Epithelial cell of prostate (primary cell): ENCODE measurements at regions not wholly inside any gene's neighbourhood (a gene's known extent, or its start where the extent isn't known, plus 50 kb on each side); places are given as distances from the start of the nearest gene placed in this dataset.
"Not testable (repeated sequence)": the region's sequence is repeated elsewhere in the genome, so short reads cannot be mapped to it uniquely, and the experiment has no call there.

Experiments
- DNase-seq: peaks from one replicate; pipeline ENCODE4 v3.0.0-alpha.2; 2011; ENCODE audit warnings: low read depth, low spot score
- H3K27ac ChIP-seq: fragments of 450-650 bp; 2 replicates; pipeline ENCODE4 v1.5.1; 2017; ENCODE audit warnings: mild to moderate bottlenecking

DNA sequence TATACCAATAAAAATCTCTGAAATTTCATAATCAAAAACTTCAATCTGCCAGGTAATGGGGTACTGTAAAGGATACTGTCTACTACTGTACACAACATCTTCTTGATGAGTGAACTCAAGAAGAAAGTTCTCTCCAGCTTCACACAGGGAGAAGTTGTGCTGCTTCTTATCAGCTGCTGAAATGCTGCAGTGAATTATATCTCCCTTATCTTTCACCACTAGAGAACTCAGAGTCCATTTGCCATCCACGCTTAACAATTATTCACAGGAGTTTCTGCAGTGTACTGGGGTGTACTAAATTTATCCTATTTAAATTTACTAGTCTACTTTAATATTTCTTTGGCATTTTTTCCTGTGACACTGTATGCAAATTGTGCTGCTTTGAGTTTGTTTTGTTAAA, 384.8 kb downstream of the TFAP2B start:
- no peak for DNase-seq

DNA sequence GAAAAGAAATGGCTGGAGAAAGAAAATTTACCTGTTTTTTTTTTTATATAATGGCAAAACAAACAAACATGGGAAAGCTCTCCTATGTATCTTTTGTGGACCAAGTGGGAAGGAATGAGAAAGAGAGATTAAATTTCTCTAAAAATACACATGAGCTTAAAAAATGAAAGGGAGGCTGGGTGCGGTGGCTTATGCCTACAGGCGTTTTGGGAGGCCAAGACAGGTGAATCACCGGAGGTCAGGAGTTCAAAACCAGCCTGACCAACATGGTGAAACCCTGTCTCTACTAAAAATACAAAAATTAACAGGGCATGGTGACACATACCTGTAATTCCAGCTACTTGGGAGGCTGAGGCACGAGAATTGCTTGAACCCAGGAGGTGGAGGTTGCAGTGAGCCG, 388.0 kb downstream of the TFAP2B start:
- H3K27ac ChIP-seq, DNase-seq: not testable (repeated sequence)

More for the DNA sequence above, 384.8 kb downstream of the TFAP2B start:
- H3K27ac ChIP-seq = no peak overlapping the region

DNA sequence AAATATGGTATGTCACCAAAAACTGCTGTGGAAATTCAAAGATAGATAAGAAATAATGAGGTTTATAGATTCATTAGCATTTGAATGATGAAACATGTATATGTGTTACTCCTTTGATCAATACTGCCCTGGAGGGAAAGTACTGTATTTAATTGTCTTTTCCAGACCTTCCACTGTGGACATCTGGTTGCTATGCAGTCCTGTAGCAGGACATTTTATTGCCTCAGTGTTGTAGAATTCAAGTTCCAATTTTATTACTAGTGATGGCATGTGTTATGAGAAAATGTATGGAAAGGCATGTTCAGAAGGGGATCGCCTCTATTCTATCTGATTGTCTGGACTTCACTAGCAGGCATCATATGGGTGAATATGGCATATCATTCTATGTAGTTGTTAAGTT, 391.0 kb downstream of the TFAP2B start:
- no peak for DNase-seq
- H3K27ac ChIP-seq = no peak overlapping the region

DNA sequence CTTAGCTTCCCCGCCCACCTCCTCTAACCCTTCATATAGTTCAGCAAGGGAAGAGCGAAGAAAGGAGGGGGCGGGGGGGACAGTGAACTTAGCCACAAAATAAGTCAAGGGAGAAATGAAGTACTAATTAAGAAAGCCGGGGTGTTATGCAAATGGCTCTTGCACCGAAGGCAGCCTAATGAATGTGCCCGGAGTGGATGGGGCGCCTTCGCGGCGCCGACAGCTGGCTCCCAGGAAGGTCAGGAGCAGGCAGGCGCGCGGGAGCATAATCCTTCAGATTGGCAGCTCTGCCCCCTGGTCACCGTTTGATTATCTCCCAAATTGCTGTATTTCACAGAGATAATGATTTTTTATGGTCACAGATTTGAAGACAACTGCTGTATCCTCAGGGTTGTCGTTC, 395.1 kb downstream of the TFAP2B start:
- DNase-seq = no peak
- H3K27ac ChIP-seq = no peak overlapping the region

DNA sequence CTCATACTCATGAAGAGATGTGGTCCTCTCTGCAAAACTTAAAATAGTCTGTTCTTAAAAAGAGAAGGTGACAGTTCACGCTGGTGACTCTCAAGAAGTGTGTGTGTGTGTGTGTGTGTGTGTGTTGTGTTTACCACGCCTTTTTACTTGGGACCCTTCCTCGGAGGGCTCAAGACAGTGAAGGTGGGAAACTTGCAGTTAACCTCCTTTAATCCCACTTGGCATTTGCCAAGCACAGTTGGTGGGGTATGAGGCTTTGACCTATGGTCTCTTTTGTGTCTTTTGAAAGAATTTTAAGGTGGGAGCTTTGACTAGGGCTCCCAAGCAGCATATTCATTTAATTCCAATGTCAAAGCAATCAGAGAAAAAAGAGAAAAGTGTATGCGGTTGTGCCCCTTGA, 395.8 kb downstream of the TFAP2B start:
- no peak for DNase-seq
- H3K27ac ChIP-seq = no peak overlapping the region

DNA sequence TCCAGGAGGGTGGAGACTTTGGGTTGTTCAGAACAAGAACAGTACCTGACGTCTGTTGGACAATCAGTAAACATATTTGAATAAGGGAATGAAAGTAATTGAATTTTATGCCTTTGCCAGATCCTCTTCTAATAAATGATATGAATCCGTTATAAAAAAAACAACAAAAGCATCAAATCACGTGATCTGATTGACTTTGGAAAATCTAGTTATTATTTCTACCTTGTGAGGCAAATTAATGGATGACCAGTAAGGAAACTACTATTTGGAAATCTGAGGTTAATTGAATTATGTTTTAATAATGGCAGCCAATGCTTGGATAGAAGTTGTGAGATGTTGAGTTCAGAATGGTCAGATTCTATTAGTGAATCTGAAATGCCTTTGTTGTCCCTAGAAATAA, 399.5 kb downstream of the TFAP2B start:
- DNase-seq = no peak
- H3K27ac ChIP-seq = no peak overlapping the region

DNA sequence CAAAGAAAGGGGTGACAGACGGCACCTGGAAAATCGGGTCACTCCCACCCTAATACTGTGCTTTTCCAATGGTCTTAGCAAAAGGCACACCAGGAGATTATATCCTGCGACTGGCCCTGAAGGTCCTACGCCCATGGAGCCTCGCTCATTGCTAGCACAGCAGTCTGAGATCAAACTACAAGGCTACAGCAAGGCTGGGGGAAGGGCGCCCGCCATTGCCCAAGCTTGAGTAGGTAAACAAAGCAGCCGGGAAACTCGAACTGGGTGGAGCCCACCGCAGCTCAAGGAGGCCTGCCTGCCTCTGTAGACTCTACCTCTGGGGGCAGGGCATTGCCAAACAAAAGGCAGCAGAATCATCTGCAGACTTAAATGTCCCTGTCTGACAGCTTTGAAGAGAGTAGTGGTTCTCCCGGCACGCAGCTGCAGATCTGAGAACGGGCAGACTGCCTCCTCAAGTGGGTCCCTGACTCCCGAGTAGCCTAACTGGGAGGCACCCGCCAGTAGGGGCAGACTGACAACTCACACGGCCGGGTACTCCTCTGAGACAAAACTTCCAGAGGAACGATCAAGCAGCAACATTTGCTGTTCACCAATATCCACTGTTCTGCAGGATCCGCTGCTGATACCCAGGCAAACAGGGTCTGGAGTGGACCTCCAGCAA, 406.0 kb downstream of the TFAP2B start:
- DNase-seq = not testable (repeated sequence)

DNA sequence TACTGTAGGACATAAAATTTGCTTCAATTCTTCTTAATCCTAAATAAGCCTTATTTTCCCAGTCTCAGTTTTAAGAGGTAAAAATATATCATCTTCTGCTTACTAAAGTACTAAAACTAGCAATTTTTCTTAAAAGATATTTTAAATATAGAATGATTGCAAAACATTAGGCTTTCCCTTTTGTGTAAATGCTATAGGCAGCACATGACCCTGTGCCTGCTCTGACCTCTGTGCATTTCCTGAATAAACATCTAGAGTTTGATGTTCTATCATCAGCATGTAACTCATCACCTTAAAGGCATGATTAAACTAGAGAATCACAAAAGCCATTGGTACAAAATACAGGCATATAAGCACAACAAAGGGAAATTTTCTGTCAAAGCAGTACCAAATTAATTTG, 422.7 kb downstream of the TFAP2B start:
- no peak overlapping the region for H3K27ac ChIP-seq
- DNase-seq = no peak

More for the DNA sequence above, 406.0 kb downstream of the TFAP2B start:
- H3K27ac ChIP-seq = not testable (repeated sequence)

DNA sequence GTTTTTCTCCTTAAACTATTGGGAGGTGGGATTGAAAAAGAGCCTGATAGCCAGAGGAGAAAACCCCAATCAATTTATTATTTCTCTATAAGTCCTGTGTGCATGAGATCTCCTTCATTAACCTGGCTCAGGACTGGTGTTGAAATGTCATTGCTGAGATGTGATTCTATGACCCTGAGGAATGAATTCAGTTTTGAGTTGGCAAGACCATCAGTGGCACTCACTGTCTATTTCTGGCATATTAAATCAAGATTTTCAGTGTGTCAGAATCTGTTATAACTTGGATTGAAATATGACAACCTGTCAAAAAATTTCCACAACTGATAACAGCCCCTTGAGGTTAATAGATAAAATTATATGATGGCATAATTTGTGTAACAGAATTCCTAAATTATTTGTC, 431.1 kb downstream of the TFAP2B start:
- DNase-seq = no peak
- no peak overlapping the region for H3K27ac ChIP-seq

DNA sequence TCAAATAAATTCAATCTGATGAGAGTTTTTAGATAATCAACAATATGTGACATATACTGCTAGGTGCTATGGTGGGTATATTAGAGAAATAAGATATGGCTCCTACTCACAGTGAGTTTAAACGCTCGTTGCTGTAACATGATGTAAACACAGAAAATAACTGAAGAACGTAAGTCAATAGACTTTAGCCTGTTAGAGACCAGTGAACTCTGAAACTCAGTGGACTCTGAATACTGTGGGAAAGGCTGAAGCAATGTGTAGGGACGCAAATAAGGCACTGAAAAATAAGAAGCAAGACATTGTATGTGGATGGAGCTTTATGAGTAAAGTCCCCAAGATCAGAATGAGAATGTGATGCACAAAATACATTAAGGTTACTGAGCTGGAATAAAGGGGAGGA, 431.6 kb downstream of the TFAP2B start:
- no peak overlapping the region for H3K27ac ChIP-seq
- no peak for DNase-seq

DNA sequence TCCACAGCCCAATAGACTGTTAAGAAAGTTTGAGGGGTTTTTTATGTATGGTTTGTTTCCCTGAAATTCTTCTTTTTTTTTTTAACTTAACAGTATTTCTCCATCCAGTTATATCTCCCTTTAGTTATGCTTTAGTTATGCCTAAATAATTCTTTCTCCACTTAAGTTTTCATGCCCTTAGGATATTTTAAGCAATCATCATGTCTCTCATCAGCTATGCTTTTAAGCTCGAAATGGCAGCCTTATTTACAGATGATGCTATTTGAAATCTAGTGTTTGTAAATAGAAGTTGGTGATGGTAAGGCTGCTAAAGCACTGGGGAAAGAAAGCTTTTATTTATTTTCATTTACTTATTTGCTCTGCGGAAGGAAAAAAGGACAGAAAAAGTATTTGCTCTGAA, 439.3 kb downstream of the TFAP2B start:
- DNase-seq = no peak
- no peak overlapping the region for H3K27ac ChIP-seq

DNA sequence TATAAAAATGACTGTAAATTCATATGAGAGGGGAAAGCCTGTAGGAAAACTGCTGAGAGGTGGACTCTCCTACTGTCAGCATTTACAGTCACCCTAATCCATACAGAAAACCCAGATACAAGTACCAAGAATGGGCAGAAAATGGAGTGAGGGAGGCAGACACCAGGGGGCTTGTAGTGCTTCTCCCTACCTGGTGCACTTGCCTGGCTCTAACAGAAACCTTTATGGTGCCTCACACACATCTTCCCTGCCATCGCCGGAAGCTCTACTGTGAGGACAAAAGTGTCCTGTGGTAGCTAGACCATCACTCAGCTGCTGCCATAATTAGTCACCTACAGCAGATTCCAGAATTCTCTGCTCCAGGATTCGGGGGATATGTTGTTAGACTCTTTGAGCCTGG, 441.3 kb downstream of the TFAP2B start:
- no peak for DNase-seq
- no peak overlapping the region for H3K27ac ChIP-seq

DNA sequence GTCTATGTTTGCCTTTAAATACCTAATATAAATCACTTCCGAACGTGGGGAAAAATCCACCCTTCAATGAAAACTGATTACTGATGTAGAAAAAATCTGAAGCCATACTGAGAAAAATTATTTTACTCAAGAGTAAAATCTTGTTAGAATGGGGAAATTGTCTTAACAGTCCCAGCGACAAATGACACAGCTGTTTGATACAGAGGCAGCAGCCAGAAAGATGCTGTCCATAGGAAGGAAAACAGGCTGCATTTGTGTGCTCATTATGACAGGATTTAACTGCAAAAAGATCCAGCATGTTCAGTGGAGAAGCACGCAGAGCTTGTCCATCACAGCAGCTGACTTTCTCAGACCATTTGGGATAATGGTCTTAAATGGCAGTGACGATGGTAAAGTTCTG, 443.0 kb downstream of the TFAP2B start:
- DNase-seq = no peak

DNA sequence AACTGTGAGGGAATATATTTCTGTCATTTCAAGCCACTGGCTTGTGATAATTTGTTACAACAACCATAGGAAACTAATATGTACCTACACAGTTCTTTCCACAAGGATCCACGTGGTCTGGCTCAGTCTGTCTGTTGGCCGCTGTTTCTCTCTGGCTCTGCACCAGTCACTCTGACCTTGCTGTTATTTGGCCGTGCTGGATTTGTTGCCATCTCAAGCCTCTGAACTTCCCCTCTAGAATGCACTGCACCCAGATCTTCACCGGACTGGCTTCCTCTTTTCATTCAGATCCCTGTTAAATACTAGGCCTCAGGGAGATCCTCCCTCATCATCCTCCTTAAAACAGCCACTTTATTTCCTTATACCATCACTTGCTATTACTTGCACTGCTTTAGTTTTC, 446.8 kb downstream of the TFAP2B start:
- no peak for DNase-seq
- no peak overlapping the region for H3K27ac ChIP-seq

More for the DNA sequence above, 443.0 kb downstream of the TFAP2B start:
- no peak overlapping the region for H3K27ac ChIP-seq

DNA sequence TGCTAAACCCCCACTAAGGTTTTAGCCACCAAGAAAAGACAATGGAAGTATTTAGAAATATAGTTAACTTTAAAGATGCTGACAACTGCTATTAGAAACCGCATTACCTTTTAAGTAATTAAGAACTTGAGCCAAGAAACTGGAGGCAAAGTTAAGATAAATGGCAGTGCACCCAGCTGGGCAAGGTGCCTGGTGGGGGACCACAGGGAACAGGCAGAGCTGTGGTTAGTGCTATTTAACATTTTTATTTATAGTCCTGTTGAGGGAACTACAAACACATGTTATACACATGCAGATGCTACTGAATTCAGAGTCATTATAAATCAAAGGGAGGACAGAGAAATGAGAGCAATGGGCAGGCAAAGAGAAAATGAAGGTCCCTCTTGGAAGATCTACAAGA, 447.9 kb downstream of the TFAP2B start:
- no peak overlapping the region for H3K27ac ChIP-seq
- DNase-seq = no peak

DNA sequence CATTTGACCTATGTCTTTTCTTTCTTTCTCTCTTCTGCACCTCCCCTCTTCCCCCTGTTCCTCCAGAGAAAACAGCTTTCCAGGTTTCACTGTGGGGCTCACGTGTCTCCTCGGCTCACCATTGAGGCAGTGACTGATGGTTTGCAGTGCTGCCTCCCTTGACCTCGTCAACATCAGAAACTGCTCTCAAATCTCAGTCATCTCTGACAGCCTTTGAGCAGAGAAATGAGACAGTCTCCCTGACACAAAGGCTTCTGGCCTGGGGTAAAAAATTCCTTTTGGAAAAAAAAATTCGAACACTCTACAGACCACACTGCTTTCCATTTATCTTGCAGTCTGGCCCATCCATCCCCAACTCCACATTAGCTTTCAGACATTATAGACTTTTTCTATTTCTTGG, 450.0 kb downstream of the TFAP2B start:
- H3K27ac ChIP-seq = no peak overlapping the region
- no peak for DNase-seq

DNA sequence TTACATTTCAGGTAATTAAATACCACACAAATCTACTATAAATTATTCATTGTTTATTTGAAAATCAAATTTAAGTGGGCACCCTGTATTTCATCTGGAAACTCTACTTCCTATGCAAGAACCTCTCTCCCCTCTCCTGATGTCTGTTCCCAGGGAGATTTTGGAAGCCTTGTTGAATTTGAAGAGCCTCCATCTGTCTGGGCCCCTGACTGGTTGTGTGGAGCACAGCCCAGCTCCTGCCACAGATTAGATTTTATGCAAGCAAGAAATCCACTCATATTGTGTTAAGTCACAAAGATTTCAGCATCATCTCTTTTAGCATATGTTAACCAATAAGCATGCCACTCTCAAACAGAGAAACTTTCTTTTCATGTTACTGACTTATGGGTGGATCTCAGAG, 451.2 kb downstream of the TFAP2B start:
- no peak for DNase-seq
- no peak overlapping the region for H3K27ac ChIP-seq

DNA sequence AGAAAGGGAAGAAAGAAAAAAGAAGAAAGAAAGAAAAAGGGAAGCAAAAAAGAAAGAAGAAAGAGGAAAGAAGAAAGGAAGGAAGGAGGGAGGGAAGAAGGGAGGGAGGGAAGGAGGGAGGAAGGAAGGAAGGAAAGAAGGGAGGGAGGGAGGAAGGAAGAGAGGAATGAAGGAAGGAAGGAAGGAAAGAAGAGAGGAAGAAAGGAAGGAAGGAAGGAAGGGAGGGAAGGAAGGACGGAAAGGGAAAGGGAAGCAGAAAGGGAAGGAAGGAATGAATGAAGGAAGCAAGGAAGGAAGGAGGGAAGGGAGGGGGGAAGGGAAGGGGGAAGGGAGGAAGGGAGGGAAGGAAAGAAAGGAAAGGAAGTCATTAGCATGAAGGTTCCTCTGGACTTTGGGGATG, 452.9 kb downstream of the TFAP2B start:
- DNase-seq = no peak
- no peak overlapping the region for H3K27ac ChIP-seq

DNA sequence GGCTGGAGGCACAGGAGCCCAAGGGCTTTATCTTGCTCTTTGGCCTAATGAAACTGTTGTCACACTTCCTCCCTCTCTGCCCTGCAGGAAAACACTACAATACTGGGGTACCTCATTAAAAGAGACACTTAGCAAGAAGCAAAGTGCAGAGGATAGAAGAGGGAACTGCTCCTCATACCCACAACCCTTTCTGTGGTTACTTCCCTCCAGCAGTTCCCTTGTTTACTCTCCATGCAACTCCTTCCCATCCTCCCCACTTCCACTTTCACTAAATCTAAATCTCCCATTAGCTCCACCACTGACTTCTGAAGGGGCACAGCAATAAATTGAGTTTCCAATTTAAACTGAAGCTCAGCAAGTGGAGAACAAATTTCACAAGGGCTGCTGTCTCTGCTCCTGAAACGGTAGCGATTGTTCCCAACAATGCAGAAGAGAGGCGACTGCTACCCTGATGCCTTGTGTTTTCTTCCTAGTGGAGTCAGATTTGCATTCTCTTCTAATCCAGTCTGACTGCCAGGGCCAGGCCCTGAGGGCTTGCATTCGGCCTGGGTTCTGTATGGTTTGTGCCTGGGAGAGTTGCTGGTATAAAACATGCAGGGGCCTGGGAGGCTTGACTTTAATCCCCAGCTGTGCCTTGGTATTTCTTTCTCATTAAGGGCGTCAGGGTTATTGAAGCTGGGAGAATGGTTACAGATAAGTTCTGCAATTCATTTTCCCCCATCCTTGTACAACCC, 454.7 kb downstream of the TFAP2B start:
- DNase-seq = no peak
- H3K27ac ChIP-seq = no peak overlapping the region

DNA sequence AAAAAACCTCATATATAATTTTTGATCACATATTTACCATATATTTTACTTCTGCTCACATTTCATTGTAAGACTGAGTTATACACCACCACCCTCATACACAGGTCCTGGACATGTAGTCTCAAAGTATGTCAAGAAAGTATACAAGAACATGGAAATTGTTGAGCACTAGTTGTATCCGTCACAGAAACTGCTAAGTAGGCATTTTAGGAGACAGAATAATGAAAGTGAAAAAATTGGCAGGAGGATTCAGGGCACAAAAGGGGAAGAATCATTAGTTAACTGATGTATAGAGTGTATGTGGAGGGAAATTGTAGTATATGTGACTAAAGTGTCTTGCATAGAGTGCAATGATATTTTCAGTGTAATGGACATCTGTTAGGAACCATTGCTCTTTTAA, 458.8 kb downstream of the TFAP2B start:
- H3K27ac ChIP-seq = no peak overlapping the region
- DNase-seq = no peak

DNA sequence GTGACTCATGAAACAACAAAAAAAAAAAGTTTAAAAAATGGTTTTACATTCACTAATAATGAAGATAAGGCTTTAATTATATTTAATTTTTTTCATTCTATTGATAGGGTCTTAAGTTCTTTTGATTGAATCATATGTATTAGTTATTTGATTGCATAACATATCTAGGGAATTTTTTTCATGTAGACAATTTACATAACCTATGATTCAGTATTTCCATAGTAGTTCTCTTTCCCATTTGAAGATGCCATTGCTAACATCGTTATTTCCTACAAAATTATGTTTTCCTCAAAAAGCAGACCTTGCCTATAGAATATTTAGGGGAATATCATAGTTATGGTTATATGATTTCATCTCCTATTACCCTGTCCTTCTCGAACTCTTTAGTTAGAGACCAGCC, 463.4 kb downstream of the TFAP2B start:
- DNase-seq = no peak
- H3K27ac ChIP-seq = no peak overlapping the region

DNA sequence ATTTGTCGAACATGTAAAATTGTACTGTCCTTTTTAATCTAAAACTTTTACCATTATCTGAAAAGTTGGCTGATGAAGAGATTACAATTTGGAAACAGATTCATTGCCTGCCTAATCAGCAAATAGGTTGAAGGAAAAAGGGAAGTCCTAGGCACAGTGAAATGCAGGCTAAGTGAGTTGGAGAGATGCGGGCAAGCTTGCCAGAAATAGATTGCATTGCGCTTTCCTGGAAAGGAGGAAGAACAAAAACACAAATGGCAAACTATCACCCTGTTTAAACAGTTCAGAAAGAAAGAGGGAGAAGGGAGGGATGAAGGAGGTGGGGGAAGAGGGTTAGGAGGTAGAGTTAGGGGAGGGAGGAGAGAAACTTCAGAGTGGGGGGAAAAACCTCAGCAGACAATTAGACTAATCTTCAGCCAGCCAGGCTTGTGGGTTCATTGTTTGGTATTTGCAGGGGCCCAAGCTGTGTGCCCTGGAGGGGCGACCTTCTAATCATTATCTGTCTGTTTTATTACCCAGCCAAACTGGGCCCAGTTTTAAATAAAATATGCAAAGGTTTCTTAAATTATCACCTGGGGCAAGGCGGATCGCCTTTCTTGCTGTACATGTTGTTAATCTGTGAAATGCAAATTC, 465.2 kb downstream of the TFAP2B start:
- no peak overlapping the region for H3K27ac ChIP-seq
- DNase-seq = no peak
